Kidney epithelial cell (primary cell): ENCODE measurements at regions not wholly inside any gene's neighbourhood (a gene's known extent, or its start where the extent isn't known, plus 50 kb on each side); places are given as distances from the start of the nearest gene placed in this dataset.

Source experiments
- DNase-seq: peaks from one replicate; pipeline ENCODE4 v3.0.0-alpha.2; 2010; ENCODE audit warnings: low read depth
- H3K27me3 ChIP-seq: 2 replicates; pipeline ENCODE4 v1.6.0; 2011; ENCODE audit warnings: low read length; ENCODE audit not compliant: control insufficient read depth, insufficient read depth
- H3K36me3 ChIP-seq: 2 replicates; pipeline ENCODE4 v1.5.1; 2011; ENCODE audit warnings: low read length; ENCODE audit not compliant: control insufficient read depth, insufficient read depth
- H3K4me3 ChIP-seq: 2 replicates; pipeline ENCODE4 v1.5.1; 2011; ENCODE audit warnings: low read depth, mild to moderate bottlenecking, control low read depth, low read length
- CTCF ChIP-seq: IDR thresholded peaks from 2 replicates; pipeline ENCODE4 v1.5.1; 2011; ENCODE audit warnings: mild to moderate bottlenecking, moderate library complexity, low read length, control low read depth, inconsistent platforms; ENCODE audit not compliant: insufficient read depth, poor library complexity, severe bottlenecking

GRCh38 chr4:123301923-123302322 lies 94.7 kb upstream of the SPRY1 start:
- H3K36me3 ChIP-seq, result no peaks in the 10 kb centered on the region
- no peak for TF ChIP-seq CTCF
- no peak for DNase-seq
- H3K4me3 ChIP-seq, result no peak overlapping the region
- no peaks in the 10 kb centered on the region for H3K27me3 ChIP-seq

- DNase-seq, result no peak
- TF ChIP-seq CTCF, result no peak
- no peaks in the 10 kb centered on the region for H3K36me3 ChIP-seq
- H3K27me3 ChIP-seq, result no peaks in the 10 kb centered on the region
- no peak overlapping the region for H3K4me3 ChIP-seq
Measured at GRCh38 chr4:123304151-123304964, 92.2 kb upstream of the SPRY1 start.

GRCh38 chr4:123305736-123306135 lies 90.9 kb upstream of the SPRY1 start:
- no peaks in the 10 kb centered on the region for H3K36me3 ChIP-seq
- no peak for DNase-seq
- no peaks in the 10 kb centered on the region for H3K27me3 ChIP-seq
- TF ChIP-seq CTCF, result no peak
- H3K4me3 ChIP-seq, result no peak overlapping the region

- H3K27me3 ChIP-seq, result no peaks in the 10 kb centered on the region
- H3K4me3 ChIP-seq, result no peak overlapping the region
- no peaks in the 10 kb centered on the region for H3K36me3 ChIP-seq
- DNase-seq, result no peak
- TF ChIP-seq CTCF, result no peak
Measured at GRCh38 chr4:123306769-123307168, 89.8 kb upstream of the SPRY1 start.

- no peak for DNase-seq
- Histone ChIP-seq H3K36me3 (no peaks in the 10 kb centered on the region), H3K27me3 (no peaks in the 10 kb centered on the region), H3K4me3 (no peak overlapping the region)
- no peak for TF ChIP-seq CTCF
Measured at GRCh38 chr4:123308667-123309066, 87.9 kb upstream of the SPRY1 start.

- no peak overlapping the region for H3K4me3 ChIP-seq
- H3K36me3 ChIP-seq, result no peaks in the 10 kb centered on the region
- DNase-seq, result no peak
- H3K27me3 ChIP-seq, result no peaks in the 10 kb centered on the region
- TF ChIP-seq CTCF, result no peak
Measured at GRCh38 chr4:123312116-123312515, 84.5 kb upstream of the SPRY1 start.
